ENCODE measurements at regions not wholly inside any gene's neighbourhood (a gene's known extent, or its start where the extent isn't known, plus 50 kb on each side); places are given as distances from the start of the nearest gene placed in this dataset.

- no peak for TF ChIP-seq TCF4 (CRISPR knock-in tag; IDR thresholded peaks at IDR 0.05; ENCODE audit: borderline replicate concordance)
- no peak for ATAC-seq
Measured at GRCh38 chr10:56231436-56231835, 129.6 kb downstream of the ZWINT start.

GRCh38 chr10:56222237-56222636 is 138.8 kb downstream of the ZWINT start:
- ATAC-seq = no peak
- TF ChIP-seq POU6F1 (CRISPR knock-in tag; IDR thresholded peaks at IDR 0.05; ENCODE audit: borderline replicate concordance, low read depth) (no peak), ARNTL (CRISPR knock-in tag; IDR thresholded peaks at IDR 0.05; ENCODE audit: borderline replicate concordance, low read depth) (no peak), TOX (CRISPR knock-in tag; IDR thresholded peaks at IDR 0.05; ENCODE audit: borderline replicate concordance) (no peak), CSDC2 (CRISPR knock-in tag; IDR thresholded peaks at IDR 0.05) (no peak), TSHZ2 (CRISPR knock-in tag; IDR thresholded peaks at IDR 0.05) (no peak), SNAI2 (CRISPR knock-in tag; IDR thresholded peaks at IDR 0.05) (no peak), BACH2 (CRISPR knock-in tag; IDR thresholded peaks at IDR 0.05; ENCODE audit: borderline replicate concordance) (no peak), ISL1 (CRISPR knock-in tag; IDR thresholded peaks at IDR 0.05) (no peak), TCF4 (CRISPR knock-in tag; IDR thresholded peaks at IDR 0.05; ENCODE audit: borderline replicate concordance) (no peak), ZFP3 (CRISPR knock-in tag; IDR thresholded peaks at IDR 0.05) (no peak), ESRRG (CRISPR knock-in tag; IDR thresholded peaks at IDR 0.05) (no peak)

- TF ChIP-seq ARNTL (CRISPR knock-in tag; IDR thresholded peaks at IDR 0.05; ENCODE audit: borderline replicate concordance, low read depth) = no peak
- no peak for TF ChIP-seq CSRNP3 (CRISPR knock-in tag; IDR thresholded peaks at IDR 0.05)
- TF ChIP-seq CREB5 (CRISPR knock-in tag; IDR thresholded peaks at IDR 0.05; ENCODE audit: low read depth) = no peak
- TF ChIP-seq PPARA (CRISPR knock-in tag; IDR thresholded peaks at IDR 0.05; ENCODE audit: borderline replicate concordance) = no peak
- no peak for TF ChIP-seq PATZ1 (CRISPR knock-in tag; IDR thresholded peaks at IDR 0.05; ENCODE audit: borderline replicate concordance)
- TF ChIP-seq TSHZ2 (CRISPR knock-in tag; IDR thresholded peaks at IDR 0.05) = no peak
- no peak for TF ChIP-seq ZNF8 (CRISPR knock-in tag; IDR thresholded peaks at IDR 0.05)
- TF ChIP-seq TCF4 (CRISPR knock-in tag; IDR thresholded peaks at IDR 0.05; ENCODE audit: borderline replicate concordance) = no peak
- TF ChIP-seq ZFP30 (CRISPR knock-in tag; IDR thresholded peaks at IDR 0.05) = no peak
- no peak for TF ChIP-seq ZC3H10 (CRISPR knock-in tag; IDR thresholded peaks at IDR 0.05)
- no peak for TF ChIP-seq RARB (CRISPR knock-in tag; IDR thresholded peaks at IDR 0.05)
- ATAC-seq = no peak
Measured at GRCh38 chr10:56212951-56213350, 148.1 kb downstream of the ZWINT start.
